Neuronal stem cell (in vitro differentiated cells): ENCODE measurements at regions not wholly inside any gene's neighbourhood (a gene's known extent, or its start where the extent isn't known, plus 50 kb on each side); places are given as distances from the start of the nearest gene placed in this dataset.

Experiments used
- DNase-seq: peaks from one replicate; pipeline ENCODE4 v3.0.0-alpha.2; 2013; ENCODE audit warnings: low spot score
- H2AFZ ChIP-seq: one replicate; pipeline ENCODE4 v1.6.1; 2013; ENCODE audit warnings: mild to moderate bottlenecking, low read length, inconsistent platforms
- H2AK5ac ChIP-seq: 2 replicates; pipeline ENCODE4 v1.6.1; 2013; ENCODE audit warnings: low read depth, mild to moderate bottlenecking, inconsistent platforms, low read length, moderate library complexity, mixed read lengths
- H2BK120ac ChIP-seq: 2 replicates; pipeline ENCODE4 v1.6.1; 2013; ENCODE audit warnings: low read depth, mild to moderate bottlenecking, inconsistent platforms, low read length, moderate library complexity, mixed read lengths
- H2BK12ac ChIP-seq: one replicate; pipeline ENCODE4 v1.6.1; 2013; ENCODE audit warnings: low read length, inconsistent platforms
- H2BK15ac ChIP-seq: 2 replicates; pipeline ENCODE4 v1.6.1; 2013; ENCODE audit warnings: mild to moderate bottlenecking, low read length, inconsistent platforms, mixed read lengths
- H2BK5ac ChIP-seq: one replicate; pipeline ENCODE4 v1.6.1; 2013; ENCODE audit warnings: inconsistent platforms, mild to moderate bottlenecking, low read length, moderate library complexity
- H3K14ac ChIP-seq: one replicate; pipeline ENCODE4 v1.6.1; 2013; ENCODE audit warnings: low read length, inconsistent platforms
- H3K18ac ChIP-seq: 2 replicates; pipeline ENCODE4 v1.6.1; 2013; ENCODE audit warnings: low read length, inconsistent platforms
- H3K23ac ChIP-seq: 2 replicates; pipeline ENCODE4 v1.6.1; 2013; ENCODE audit warnings: low read depth, mild to moderate bottlenecking, mixed read lengths, low read length, inconsistent platforms; ENCODE audit not compliant: poor library complexity
- H3K27ac ChIP-seq: replicated peaks from 3 replicates; pipeline ENCODE4 v1.5.1; 2013; ENCODE audit warnings: low read length, inconsistent platforms
- H3K27me3 ChIP-seq, 3 experiments: 2 replicates each; pipeline ENCODE4 v1.6.1; 2013; ENCODE audit warnings: low read length in 3 of 3, mild to moderate bottlenecking in 2 of 3, inconsistent platforms in 1 of 3, low read depth in 1 of 3, mixed read lengths in 1 of 3, moderate library complexity in 1 of 3; ENCODE audit not compliant: control insufficient read depth in 3 of 3, insufficient read depth in 3 of 3
- H3K36me3 ChIP-seq, 2 donors: replicated peaks in 1 of 2; 2 replicates each; pipeline ENCODE4 v1.6.1; 2013; ENCODE audit warnings: low read length in 2 of 2; ENCODE audit not compliant: control insufficient read depth in 2 of 2, insufficient read depth in 2 of 2
- H3K4ac ChIP-seq: 2 replicates; pipeline ENCODE4 v1.6.1; 2013; ENCODE audit warnings: inconsistent platforms, mild to moderate bottlenecking, low read length, moderate library complexity
- H3K4me1 ChIP-seq, 2 donors: 1 replicate in 1 of 2; 2 replicates in 1 of 2; pipeline ENCODE4 v1.6.1; 2013; ENCODE audit warnings: low read length in 2 of 2, low read depth in 1 of 2; ENCODE audit not compliant: control insufficient read depth in 2 of 2, insufficient read depth in 1 of 2
- H3K4me2 ChIP-seq: one replicate; pipeline ENCODE4 v1.6.1; 2013; ENCODE audit warnings: mild to moderate bottlenecking, low read length, inconsistent platforms; ENCODE audit not compliant: insufficient read depth, poor library complexity, severe bottlenecking
- H3K4me3 ChIP-seq, 2 donors: 2 replicates each; pipeline ENCODE4 v1.5.1; 2013; ENCODE audit warnings: low read length in 2 of 2, mild to moderate bottlenecking in 2 of 2, inconsistent platforms in 1 of 2, moderate library complexity in 1 of 2
- H3K79me1 ChIP-seq: one replicate; pipeline ENCODE4 v1.6.1; 2013; ENCODE audit warnings: low read depth, mild to moderate bottlenecking, inconsistent platforms, low read length, moderate library complexity
- H3K9ac ChIP-seq: one replicate; pipeline ENCODE4 v1.6.1; 2013; ENCODE audit warnings: mild to moderate bottlenecking, low read depth, low read length, inconsistent platforms; ENCODE audit not compliant: poor library complexity
- H3K9me3 ChIP-seq, 2 donors: replicated peaks in 1 of 2; 2 replicates each; pipeline versions ENCODE3 to v1.6.1; 2013; ENCODE audit warnings: low read length in 2 of 2, mild to moderate bottlenecking in 2 of 2, inconsistent platforms in 1 of 2, low read depth in 1 of 2, mixed read lengths in 1 of 2, moderate library complexity in 1 of 2; ENCODE audit not compliant: control insufficient read depth in 2 of 2, insufficient read depth in 1 of 2
- H4K8ac ChIP-seq: one replicate; pipeline ENCODE4 v1.6.1; 2013; ENCODE audit warnings: low read depth, mild to moderate bottlenecking, inconsistent platforms, low read length, moderate library complexity
- H4K91ac ChIP-seq: one replicate; pipeline ENCODE4 v1.6.1; 2013; ENCODE audit warnings: low read length, low read depth, mild to moderate bottlenecking, inconsistent platforms; ENCODE audit not compliant: poor library complexity
- WGBS, 2 donors: extraction: QIAGEN DNeasy Blood & Tissue Kit; methylation state at CpG; one replicate each; pipeline ENCODE4 v1.1.7; 2013; ENCODE audit warnings: missing lambda C conversion rate in 2 of 2, mixed read lengths in 1 of 2; ENCODE audit not compliant: insufficient read length in 2 of 2, insufficient replicate concordance in 1 of 2; ENCODE audit errors: extremely low coverage in 2 of 2; 5-methylcytosine and 5-hydroxymethylcytosine counted together

GRCh38 chr5:96140496-96140895 lies 178.8 kb upstream of the ELL2 start:
- no peak overlapping the region for H3K4me3 ChIP-seq
- no peak overlapping the region for H3K14ac ChIP-seq

GRCh38 chr5:96140084-96140483 lies 178.4 kb upstream of the ELL2 start:
- DNase-seq: no peak
- Histone ChIP-seq H2BK5ac (no peak overlapping the region), H3K18ac (no peak overlapping the region), H3K27me3 (no peaks in the 10 kb centered on the region), H4K91ac (no peak overlapping the region), H3K27ac (no peak overlapping the region), H3K36me3 (no peaks in the 10 kb centered on the region), H3K79me1 (no peaks in the 10 kb centered on the region), H3K4me1 (no peaks in the 10 kb centered on the region), H3K9ac (no peak overlapping the region), H3K4me2 (no peak overlapping the region), H3K23ac (no peak overlapping the region), H3K9me3 (no peaks in the 10 kb centered on the region), H2BK12ac (no peak overlapping the region), H3K4ac (no peak overlapping the region), H2AK5ac (no peak overlapping the region), H2AFZ (no peak overlapping the region), H3K4me3 (no peak overlapping the region), H4K8ac (no peak overlapping the region), H2BK120ac (no peak overlapping the region), H2BK15ac (no peak overlapping the region), H3K14ac (no peak overlapping the region)
- WGBS, 2 donors: no CpG with 5 or more reads among the region's 1 CpG

More at GRCh38 chr5:96140496-96140895, 178.8 kb upstream of the ELL2 start:
- Histone ChIP-seq H2BK5ac (no peak overlapping the region), H3K9me3 (no peaks in the 10 kb centered on the region), H3K36me3 (no peaks in the 10 kb centered on the region), H3K27me3 (no peaks in the 10 kb centered on the region), H3K4me1 (no peaks in the 10 kb centered on the region), H2BK12ac (no peak overlapping the region), H4K91ac (no peak overlapping the region), H2BK15ac (no peak overlapping the region), H3K4ac (no peak overlapping the region), H3K9ac (no peak overlapping the region), H2AFZ (no peak overlapping the region), H3K18ac (no peak overlapping the region), H2AK5ac (no peak overlapping the region), H4K8ac (no peak overlapping the region), H2BK120ac (no peak overlapping the region), H3K4me2 (no peak overlapping the region), H3K27ac (no peak overlapping the region), H3K23ac (no peak overlapping the region), H3K79me1 (no peaks in the 10 kb centered on the region)
- WGBS, 2 donors: no CpG with 5 or more reads among the region's 2 CpGs
- no peak for DNase-seq

- no peak overlapping the region for H3K9ac ChIP-seq
- H3K4ac ChIP-seq: no peak overlapping the region
Observed at GRCh38 chr5:96134886-96135285, 173.2 kb upstream of the ELL2 start.

GRCh38 chr5:96133341-96134079 lies 171.9 kb upstream of the ELL2 start:
- Histone ChIP-seq H3K27ac (no peak overlapping the region), H4K8ac (no peak overlapping the region), H2BK5ac (no peak overlapping the region), H3K4ac (no peak overlapping the region), H3K4me2 (no peak overlapping the region), H2BK15ac (no peak overlapping the region), H3K4me1 (no peaks in the 10 kb centered on the region), H3K18ac (no peak overlapping the region), H2AFZ (no peak overlapping the region), H3K23ac (no peak overlapping the region), H3K9ac (no peak overlapping the region), H3K79me1 (no peaks in the 10 kb centered on the region), H2BK120ac (no peak overlapping the region), H4K91ac (no peak overlapping the region), H2BK12ac (no peak overlapping the region), H3K14ac (no peak overlapping the region), H3K9me3 (no peaks in the 10 kb centered on the region), H2AK5ac (no peak overlapping the region), H3K4me3 (no peak overlapping the region), H3K36me3 (no peaks in the 10 kb centered on the region), H3K27me3 (no peaks in the 10 kb centered on the region)
- DNase-seq: no peak
- WGBS, 2 donors: no CpG with 5 or more reads among the region's 6 CpGs

More at GRCh38 chr5:96134886-96135285, 173.2 kb upstream of the ELL2 start:
- Histone ChIP-seq H2BK12ac (no peak overlapping the region), H2BK15ac (no peak overlapping the region), H2AK5ac (no peak overlapping the region), H4K8ac (no peak overlapping the region), H3K79me1 (no peaks in the 10 kb centered on the region), H2BK120ac (no peak overlapping the region), H3K18ac (no peak overlapping the region), H3K14ac (no peak overlapping the region), H3K4me2 (no peak overlapping the region), H3K4me1 (no peaks in the 10 kb centered on the region), H2BK5ac (no peak overlapping the region), H2AFZ (no peak overlapping the region), H3K36me3 (no peaks in the 10 kb centered on the region), H3K23ac (no peak overlapping the region), H3K4me3 (no peak overlapping the region), H3K27ac (no peak overlapping the region), H3K9me3 (no peaks in the 10 kb centered on the region), H4K91ac (no peak overlapping the region), H3K27me3 (no peaks in the 10 kb centered on the region)
- no CpG with 5 or more reads among the region's 3 CpGs for WGBS, 2 donors
- no peak for DNase-seq
